ENCODE measurements at regions not wholly inside any gene's neighbourhood (a gene's known extent, or its start where the extent isn't known, plus 50 kb on each side); places are given as distances from the start of the nearest gene placed in this dataset.

DNA sequence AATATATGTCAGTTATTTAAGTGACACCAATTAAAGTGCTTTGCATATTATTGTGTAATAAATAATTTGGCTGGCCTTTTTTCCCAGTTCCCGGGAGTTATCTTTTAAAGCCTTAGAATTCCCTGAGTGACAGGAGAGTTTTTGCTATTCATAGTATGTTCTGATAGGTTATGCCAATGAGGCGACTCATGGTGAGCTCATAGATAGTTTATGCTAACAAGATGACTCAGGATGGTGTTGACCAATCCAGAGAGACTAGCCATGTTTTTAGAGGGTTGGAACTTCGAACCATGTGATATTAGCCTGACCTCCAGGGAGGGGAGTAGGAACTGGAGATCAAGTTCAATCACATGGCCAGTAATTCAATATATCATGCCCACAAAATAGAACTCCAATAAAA is 310.8 kb downstream of the USP25 start:
- peak in 1 of 2 donors; percentile 8 for DNase-seq (ENCODE audit: low read depth in 1 of 2, low spot score in 1 of 2)
- H3K27me3 ChIP-seq = no peaks in the 10 kb centered on the region
- no peak overlapping the region for H3K4me3 ChIP-seq
- H3K36me3 ChIP-seq = no peaks in the 10 kb centered on the region
- TF ChIP-seq, protein P1, sequence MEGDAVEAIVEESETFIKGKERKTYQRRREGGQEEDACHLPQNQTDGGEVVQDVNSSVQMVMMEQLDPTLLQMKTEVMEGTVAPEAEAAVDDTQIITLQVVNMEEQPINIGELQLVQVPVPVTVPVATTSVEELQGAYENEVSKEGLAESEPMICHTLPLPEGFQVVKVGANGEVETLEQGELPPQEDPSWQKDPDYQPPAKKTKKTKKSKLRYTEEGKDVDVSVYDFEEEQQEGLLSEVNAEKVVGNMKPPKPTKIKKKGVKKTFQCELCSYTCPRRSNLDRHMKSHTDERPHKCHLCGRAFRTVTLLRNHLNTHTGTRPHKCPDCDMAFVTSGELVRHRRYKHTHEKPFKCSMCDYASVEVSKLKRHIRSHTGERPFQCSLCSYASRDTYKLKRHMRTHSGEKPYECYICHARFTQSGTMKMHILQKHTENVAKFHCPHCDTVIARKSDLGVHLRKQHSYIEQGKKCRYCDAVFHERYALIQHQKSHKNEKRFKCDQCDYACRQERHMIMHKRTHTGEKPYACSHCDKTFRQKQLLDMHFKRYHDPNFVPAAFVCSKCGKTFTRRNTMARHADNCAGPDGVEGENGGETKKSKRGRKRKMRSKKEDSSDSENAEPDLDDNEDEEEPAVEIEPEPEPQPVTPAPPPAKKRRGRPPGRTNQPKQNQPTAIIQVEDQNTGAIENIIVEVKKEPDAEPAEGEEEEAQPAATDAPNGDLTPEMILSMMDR (IDR thresholded peaks at IDR 0.05; ENCODE audit: low read depth, low read length) = no peak
- H3K4me1 ChIP-seq (ENCODE audit: low read depth) = no peaks in the 10 kb centered on the region
- no peaks in the 10 kb centered on the region for H3K9me3 ChIP-seq (ENCODE audit: low read depth)
- H3K27ac ChIP-seq = no peak overlapping the region

DNA sequence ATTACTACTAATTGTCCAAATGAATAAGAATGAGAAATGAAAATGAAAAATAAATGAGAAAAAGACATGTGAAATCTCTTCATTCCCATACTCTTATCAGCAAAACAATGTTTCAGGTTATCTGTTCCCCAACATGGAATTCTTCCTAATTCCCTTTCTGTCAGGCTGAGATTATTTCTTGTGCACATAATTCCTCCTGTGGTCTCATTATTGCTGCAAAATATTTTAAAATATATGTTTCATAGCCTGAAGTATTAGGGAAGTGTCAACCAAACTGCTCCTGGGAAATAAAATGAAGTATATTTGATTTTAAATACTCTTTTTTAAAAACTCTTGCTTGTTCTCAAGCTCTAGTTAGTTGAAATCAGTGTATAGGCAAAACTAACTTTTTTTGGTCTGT is 314.9 kb downstream of the USP25 start:
- no peaks in the 10 kb centered on the region for H3K4me1 ChIP-seq (ENCODE audit: low read depth)
- no peak for DNase-seq (ENCODE audit: low read depth in 1 of 2, low spot score in 1 of 2)

DNA sequence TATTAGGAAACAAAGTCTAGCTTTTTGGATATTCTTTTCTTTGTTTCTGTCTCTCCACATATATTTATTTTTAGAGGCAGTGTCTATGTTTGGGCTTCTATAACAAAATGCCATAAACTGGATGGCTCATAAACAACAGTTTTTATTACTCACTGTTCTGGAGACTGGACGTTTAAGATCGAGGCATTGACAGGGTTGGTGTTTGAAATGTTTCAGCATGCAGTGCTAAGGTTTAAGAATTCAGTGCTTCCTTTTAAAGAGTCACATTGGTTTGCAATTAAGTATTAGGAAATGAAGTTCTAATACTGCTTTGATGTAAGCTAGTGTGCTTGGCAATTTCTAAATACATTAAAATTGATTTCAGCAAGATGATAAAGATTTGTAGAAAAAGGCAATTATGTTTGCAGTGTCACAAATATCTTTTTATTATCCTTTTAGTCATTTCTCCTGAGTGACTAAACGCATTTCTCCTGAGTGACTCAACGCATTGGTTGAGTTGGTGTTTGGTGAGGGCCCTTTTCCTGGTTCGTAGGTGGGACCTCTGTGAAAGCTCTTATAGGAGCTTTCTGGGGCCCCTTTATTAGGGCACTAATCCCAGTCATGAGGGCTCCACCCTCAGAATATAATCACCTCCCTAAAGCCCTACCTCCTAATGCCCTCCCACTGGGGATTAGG is 317.0 kb downstream of the USP25 start:
- H3K9me3 ChIP-seq (ENCODE audit: low read depth) = no peaks in the 10 kb centered on the region
- TF ChIP-seq, protein P1 (IDR thresholded peaks at IDR 0.05; ENCODE audit: low read depth, low read length) = no peak
- no peaks in the 10 kb centered on the region for H3K4me1 ChIP-seq (ENCODE audit: low read depth)
- no peaks in the 10 kb centered on the region for H3K27me3 ChIP-seq
- no peak overlapping the region for H3K27ac ChIP-seq
- DNase-seq (ENCODE audit: low read depth in 1 of 2, low spot score in 1 of 2) = no peak
- H3K36me3 ChIP-seq = no peaks in the 10 kb centered on the region
- no peak overlapping the region for H3K4me3 ChIP-seq

More for the DNA sequence above, 314.9 kb downstream of the USP25 start:
- H3K36me3 ChIP-seq = no peaks in the 10 kb centered on the region
- H3K27me3 ChIP-seq = no peaks in the 10 kb centered on the region
- no peak overlapping the region for H3K4me3 ChIP-seq
- TF ChIP-seq, protein P1 (IDR thresholded peaks at IDR 0.05; ENCODE audit: low read depth, low read length) = no peak
- no peak overlapping the region for H3K27ac ChIP-seq
- no peaks in the 10 kb centered on the region for H3K9me3 ChIP-seq (ENCODE audit: low read depth)

DNA sequence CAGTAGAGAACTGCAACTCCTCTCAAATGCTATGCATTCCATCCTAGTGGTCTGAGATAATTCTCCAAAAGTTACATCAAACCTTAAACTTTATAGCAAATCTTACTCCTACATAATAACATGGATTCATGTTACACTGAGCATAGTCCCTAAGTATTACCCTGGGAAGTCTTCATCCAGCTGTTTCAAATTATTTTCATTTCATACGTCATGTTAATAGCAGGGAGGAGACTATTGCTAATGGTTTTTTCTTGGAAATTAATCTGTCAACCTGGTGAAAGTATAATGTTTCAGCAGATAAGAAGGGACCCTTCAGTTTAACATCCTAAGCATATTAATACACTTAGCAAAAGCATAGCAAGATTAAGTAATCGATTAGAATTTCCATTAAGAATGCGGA is 318.1 kb downstream of the USP25 start:
- H3K27ac ChIP-seq = no peak overlapping the region

DNA sequence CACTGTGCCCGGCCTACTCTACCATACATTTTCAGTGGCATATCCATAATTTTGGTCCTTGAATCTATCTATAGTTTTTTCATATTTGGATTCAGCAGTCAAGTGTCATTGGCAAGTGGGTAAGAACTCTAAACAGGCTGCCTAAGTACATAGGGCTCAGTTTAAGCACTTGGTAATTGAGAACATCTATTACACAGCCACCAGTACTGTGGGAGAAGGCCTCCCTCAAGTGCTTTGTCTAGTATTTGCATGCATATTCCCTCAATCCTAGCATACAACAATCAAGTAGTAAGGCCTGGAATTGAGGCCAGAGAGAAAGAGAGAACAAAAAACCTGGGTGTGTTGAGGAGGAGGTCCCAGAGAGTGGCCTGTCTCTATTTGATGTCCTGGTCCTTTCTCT is 325.2 kb downstream of the USP25 start:
- no peak overlapping the region for H3K27ac ChIP-seq
- TF ChIP-seq, protein P1 (IDR thresholded peaks at IDR 0.05; ENCODE audit: low read depth, low read length) = no peak
- no peak overlapping the region for H3K4me3 ChIP-seq
- DNase-seq (ENCODE audit: low read depth in 1 of 2, low spot score in 1 of 2) = no peak
- no peaks in the 10 kb centered on the region for H3K4me1 ChIP-seq (ENCODE audit: low read depth)
- H3K36me3 ChIP-seq = no peaks in the 10 kb centered on the region
- no peaks in the 10 kb centered on the region for H3K9me3 ChIP-seq (ENCODE audit: low read depth)
- no peaks in the 10 kb centered on the region for H3K27me3 ChIP-seq

More for the DNA sequence above, 318.1 kb downstream of the USP25 start:
- Histone ChIP-seq H3K36me3 (no peaks in the 10 kb centered on the region), H3K27me3 (no peaks in the 10 kb centered on the region), H3K4me3 (no peak overlapping the region), H3K9me3 (ENCODE audit: low read depth) (no peaks in the 10 kb centered on the region), H3K4me1 (ENCODE audit: low read depth) (no peaks in the 10 kb centered on the region)
- DNase-seq (ENCODE audit: low read depth in 1 of 2, low spot score in 1 of 2) = peak in 1 of 2 donors; percentile 25
- TF ChIP-seq, protein P1 (IDR thresholded peaks at IDR 0.05; ENCODE audit: low read depth, low read length) = no peak
